ENCODE measurements at regions not wholly inside any gene's neighbourhood (a gene's known extent, or its start where the extent isn't known, plus 50 kb on each side); places are given as distances from the start of the nearest gene placed in this dataset.

DNA sequence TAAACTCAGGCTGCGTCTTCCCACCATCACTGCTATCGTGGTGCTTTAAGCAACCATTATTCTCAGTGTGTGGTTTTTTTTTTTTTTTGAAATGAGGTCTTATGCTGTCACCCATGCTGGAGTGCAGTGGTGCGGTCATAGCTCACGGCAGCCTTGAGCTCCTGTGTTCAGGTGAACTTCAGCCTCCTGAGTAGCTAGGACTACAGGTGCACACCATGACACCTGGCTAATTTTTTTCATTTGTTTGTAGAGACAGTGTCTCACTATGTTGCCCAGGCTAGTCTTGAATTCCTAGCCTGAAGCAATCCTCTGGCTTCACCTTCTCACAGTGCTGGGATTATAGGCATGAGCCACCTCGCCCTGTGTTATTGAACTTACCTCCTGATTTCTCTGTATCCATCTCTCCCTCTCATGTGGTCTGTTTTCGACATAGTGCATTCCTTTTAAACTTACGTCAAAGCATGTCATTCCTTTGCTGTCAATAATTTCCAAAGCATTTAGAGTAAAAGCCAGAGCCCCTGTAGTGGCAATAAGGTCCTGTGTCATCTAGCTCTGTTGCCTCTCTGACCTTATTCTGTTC lies 255.5 kb downstream of the SNAPC1 start:
- Histone ChIP-seq H3K79me2 (ENCODE audit: control insufficient read depth, insufficient read depth, low read length) (no peaks in the 10 kb centered on the region), H4K20me1 (replicated peaks; ENCODE audit: control insufficient read depth, insufficient read depth, low read length) (no peaks in the 10 kb centered on the region), H3K9me3 (replicated peaks; ENCODE audit: control insufficient read depth, insufficient read depth, low read depth, low read length) (no peaks in the 10 kb centered on the region), H3K4me2 (ENCODE audit: insufficient read depth, low read length) (no peak overlapping the region), H3K9me1 (ENCODE audit: control insufficient read depth, insufficient read depth, low read length) (no peaks in the 10 kb centered on the region), H3K4me1 (replicated peaks in 1 of 2; ENCODE audit: control insufficient read depth in 2 of 2, insufficient read depth in 2 of 2, low read length in 2 of 2) (no peaks in the 10 kb centered on the region), H3K27me3 (ENCODE audit: control insufficient read depth in 2 of 2, insufficient read depth in 2 of 2, low read length in 2 of 2) (no peaks in the 10 kb centered on the region), H3K36me3 (ENCODE audit: control insufficient read depth, insufficient read depth, low read length) (no peaks in the 10 kb centered on the region), H3K4me3 (no peak overlapping the region), H2AFZ (ENCODE audit: low read depth, low read length) (no peak overlapping the region), H3K9ac (ENCODE audit: insufficient read depth in 1 of 2, low read depth in 2 of 2, low read length in 2 of 2) (no peak overlapping the region), H3K27ac (ENCODE audit: extremely low read depth, low read depth, low read length) (no peak overlapping the region)
- BruUV-seq (replicated peaks) = no TSS peak
- no peak for ATAC-seq
- no peak for FAIRE-seq
- CTCF ChIA-PET (ENCODE audit: low intra/inter-chr PET ratio) = no interaction called here
- DNase-seq (ENCODE audit: extremely low read depth in 1 of 4, low spot score in 3 of 4) = no peak
- WGBS (ENCODE audit: insufficient coverage, low coverage, missing lambda C conversion rate) = 0% methylated on average over 7 of the region's 7 CpGs
- POLR2A ChIA-PET = interaction anchor here (0.6 kb wide), 1 partner anchor 8 kb away, joined by 3 read pairs; no protein-coding TSS in a partner anchor
- in situ Hi-C loops (cut with MboI) = no loop called here
- intact Hi-C loops (cut with micrococcal nuclease) = no loop called here
- TF ChIP-seq HOXB6 (CRISPR knock-in tag; IDR thresholded peaks at IDR 0.05; ENCODE audit: borderline replicate concordance) = no peak
- TF ChIP-seq ZNF445 (CRISPR knock-in tag; IDR thresholded peaks at IDR 0.05; ENCODE audit: low read depth) = no peak
- TF ChIP-seq, protein P1, sequence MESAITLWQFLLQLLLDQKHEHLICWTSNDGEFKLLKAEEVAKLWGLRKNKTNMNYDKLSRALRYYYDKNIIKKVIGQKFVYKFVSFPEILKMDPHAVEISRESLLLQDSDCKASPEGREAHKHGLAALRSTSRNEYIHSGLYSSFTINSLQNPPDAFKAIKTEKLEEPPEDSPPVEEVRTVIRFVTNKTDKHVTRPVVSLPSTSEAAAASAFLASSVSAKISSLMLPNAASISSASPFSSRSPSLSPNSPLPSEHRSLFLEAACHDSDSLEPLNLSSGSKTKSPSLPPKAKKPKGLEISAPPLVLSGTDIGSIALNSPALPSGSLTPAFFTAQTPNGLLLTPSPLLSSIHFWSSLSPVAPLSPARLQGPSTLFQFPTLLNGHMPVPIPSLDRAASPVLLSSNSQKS (CRISPR knock-in tag; IDR thresholded peaks at IDR 0.05) = no peak
- TF ChIP-seq ZNF282 (CRISPR knock-in tag; IDR thresholded peaks at IDR 0.05) = no peak
- TF ChIP-seq, protein P2, sequence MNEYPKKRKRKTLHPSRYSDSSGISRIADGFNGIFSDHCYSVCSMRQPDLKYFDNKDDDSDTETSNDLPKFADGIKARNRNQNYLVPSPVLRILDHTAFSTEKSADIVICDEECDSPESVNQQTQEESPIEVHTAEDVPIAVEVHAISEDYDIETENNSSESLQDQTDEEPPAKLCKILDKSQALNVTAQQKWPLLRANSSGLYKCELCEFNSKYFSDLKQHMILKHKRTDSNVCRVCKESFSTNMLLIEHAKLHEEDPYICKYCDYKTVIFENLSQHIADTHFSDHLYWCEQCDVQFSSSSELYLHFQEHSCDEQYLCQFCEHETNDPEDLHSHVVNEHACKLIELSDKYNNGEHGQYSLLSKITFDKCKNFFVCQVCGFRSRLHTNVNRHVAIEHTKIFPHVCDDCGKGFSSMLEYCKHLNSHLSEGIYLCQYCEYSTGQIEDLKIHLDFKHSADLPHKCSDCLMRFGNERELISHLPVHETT (CRISPR knock-in tag; conservative IDR thresholded peaks at IDR 0.05 in 1 of 2, IDR thresholded peaks at IDR 0.05 in 1 of 2) = no peak
- no peak for TF ChIP-seq TAF9B (IDR thresholded peaks at IDR 0.05; ENCODE audit: partially characterized antibody)
- no peak for TF ChIP-seq TBL1XR1 (IDR thresholded peaks at IDR 0.05; ENCODE audit: low read length in 2 of 2)
- TF ChIP-seq, protein P3, sequence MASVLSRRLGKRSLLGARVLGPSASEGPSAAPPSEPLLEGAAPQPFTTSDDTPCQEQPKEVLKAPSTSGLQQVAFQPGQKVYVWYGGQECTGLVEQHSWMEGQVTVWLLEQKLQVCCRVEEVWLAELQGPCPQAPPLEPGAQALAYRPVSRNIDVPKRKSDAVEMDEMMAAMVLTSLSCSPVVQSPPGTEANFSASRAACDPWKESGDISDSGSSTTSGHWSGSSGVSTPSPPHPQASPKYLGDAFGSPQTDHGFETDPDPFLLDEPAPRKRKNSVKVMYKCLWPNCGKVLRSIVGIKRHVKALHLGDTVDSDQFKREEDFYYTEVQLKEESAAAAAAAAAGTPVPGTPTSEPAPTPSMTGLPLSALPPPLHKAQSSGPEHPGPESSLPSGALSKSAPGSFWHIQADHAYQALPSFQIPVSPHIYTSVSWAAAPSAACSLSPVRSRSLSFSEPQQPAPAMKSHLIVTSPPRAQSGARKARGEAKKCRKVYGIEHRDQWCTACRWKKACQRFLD (CRISPR knock-in tag; IDR thresholded peaks at IDR 0.05) = no peak
- no peak for TF ChIP-seq NEUROD1 (IDR thresholded peaks at IDR 0.05; ENCODE audit: borderline replicate concordance, low read depth, low read length, partially characterized antibody)
- no peak for TF ChIP-seq PTBP1 (IDR thresholded peaks at IDR 0.05; ENCODE audit: low read depth, low read length)
- TF ChIP-seq TOE1 (IDR thresholded peaks at IDR 0.05; ENCODE audit: borderline replicate concordance) = no peak
- no peak for TF ChIP-seq TOE1 (CRISPR knock-in tag; IDR thresholded peaks at IDR 0.05; ENCODE audit: borderline replicate concordance, low read depth)
- TF ChIP-seq PTRF (tag; IDR thresholded peaks at IDR 0.05) = no peak
- no peak for TF ChIP-seq BRD4 (IDR thresholded peaks at IDR 0.05)
- no peak for TF ChIP-seq TEAD4 (IDR thresholded peaks at IDR 0.05; ENCODE audit: low read length)
- no peak for TF ChIP-seq TEAD4 (CRISPR knock-in tag; IDR thresholded peaks at IDR 0.05; ENCODE audit: borderline replicate concordance)
- no peak for TF ChIP-seq SP2 (IDR thresholded peaks at IDR 0.05; ENCODE audit: extremely low read depth, low read depth, low read length, poor library complexity, severe bottlenecking)
- no peak for TF ChIP-seq POLR2H (tag; IDR thresholded peaks at IDR 0.05; ENCODE audit: low read depth)
- no peak for TF ChIP-seq SRSF3 (IDR thresholded peaks at IDR 0.05; ENCODE audit: insufficient read depth, low read length)
- TF ChIP-seq HDAC8 (tag; IDR thresholded peaks at IDR 0.05) = no peak
